ENCODE measurements at regions not wholly inside any gene's neighbourhood (a gene's known extent, or its start where the extent isn't known, plus 50 kb on each side); places are given as distances from the start of the nearest gene placed in this dataset.

DNA sequence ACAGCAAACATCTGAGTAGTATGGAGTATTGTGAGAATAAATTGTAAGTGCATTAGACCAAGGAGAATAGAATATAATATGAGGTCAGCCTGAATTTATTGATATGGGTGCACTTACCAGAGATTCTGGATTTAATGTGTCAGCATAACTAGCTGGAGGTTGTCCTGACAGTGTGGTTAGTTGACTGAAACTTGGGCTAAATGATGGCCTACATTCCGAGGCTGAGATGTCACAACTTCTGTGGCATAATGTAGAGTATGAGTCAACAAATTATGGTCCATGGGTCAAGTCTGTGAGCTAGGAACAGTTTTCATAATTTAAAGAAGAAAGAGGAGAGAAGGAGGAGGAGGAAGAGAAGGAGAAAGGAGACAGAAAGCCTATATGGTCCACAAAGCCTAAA, 127.6 kb downstream of the QPCT start:
- DNase-seq (ENCODE audit: low spot score), result no peak

DNA sequence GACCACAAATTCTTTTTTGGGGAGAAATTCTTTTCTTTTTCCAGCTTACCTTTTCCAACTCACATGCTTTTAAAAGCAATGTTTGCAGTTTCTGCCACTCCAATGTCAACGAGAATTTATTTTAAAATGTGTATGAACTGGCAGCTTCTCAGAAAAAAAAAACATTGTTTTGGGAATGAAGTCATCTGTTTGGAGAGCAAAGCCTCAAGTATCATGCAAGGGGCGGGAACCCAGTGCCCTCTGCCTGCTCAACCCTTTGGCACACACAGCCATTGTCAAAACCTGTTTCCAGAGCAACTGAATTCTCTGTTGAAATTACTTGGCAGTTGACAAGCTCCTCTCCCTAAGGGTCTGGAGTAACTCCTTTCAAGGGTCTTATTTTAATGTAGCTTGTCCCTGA, 128.5 kb downstream of the QPCT start:
- DNase-seq (ENCODE audit: low spot score), result no peak

DNA sequence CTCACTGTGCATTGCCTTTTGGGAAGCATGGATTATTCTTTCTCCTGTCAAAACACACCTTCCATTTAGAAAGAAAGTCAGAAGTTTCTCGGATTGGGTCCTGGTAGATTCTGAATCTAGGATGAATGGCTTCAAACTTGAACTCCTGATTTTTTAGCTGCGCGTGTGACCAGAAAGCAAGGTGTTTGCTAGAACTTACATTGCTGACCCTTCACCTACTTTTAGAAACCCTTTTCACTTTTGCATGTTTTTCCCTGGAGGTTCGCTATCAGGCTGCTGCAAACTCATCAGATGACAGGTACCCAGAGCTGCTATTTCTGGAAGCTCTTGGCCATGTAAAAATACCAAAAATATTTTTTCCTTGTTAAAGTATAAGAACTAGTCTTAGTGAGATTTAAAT, 132.0 kb downstream of the QPCT start:
- no peak for DNase-seq (ENCODE audit: low spot score)

DNA sequence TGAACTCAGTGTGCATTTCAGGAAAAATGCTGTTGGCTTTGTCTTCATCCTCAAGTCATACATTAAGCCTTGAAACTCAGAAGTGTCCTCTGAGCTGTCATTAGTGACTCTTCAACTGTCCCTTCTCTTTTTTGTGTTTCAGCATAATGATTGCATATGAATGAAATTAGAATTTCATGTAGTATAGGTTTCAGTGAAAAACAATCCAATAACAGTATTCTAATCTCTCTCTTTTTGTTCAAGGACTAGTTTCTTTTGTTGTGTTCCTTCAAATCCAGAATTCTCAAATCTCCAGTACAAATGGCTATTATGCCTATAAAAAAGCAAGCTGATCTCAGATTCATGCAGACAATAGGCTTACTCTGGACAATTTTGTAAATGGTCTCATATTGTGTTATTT, 133.5 kb downstream of the QPCT start:
- no peak for DNase-seq (ENCODE audit: low spot score)

DNA sequence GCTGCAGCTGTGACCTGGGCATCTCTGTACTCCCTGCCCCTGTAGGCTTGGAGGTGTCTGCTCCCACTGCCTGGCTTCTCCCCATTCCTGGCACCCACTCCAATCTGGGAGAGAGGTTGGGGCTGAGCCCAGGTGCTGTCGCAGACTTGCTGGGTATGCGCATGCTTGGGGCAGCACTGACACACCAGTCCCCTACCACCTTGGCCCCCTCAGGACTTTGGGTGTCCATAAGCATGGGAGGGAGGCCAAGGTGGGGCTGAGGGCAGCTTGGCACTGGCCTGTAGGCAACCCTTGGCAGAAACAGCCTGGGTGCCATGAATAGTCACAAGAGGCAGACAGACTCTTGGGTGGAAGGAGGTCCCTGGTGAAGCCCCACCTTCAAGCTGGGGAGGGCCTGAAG, 136.8 kb downstream of the QPCT start:
- no peak for DNase-seq (ENCODE audit: low spot score)

DNA sequence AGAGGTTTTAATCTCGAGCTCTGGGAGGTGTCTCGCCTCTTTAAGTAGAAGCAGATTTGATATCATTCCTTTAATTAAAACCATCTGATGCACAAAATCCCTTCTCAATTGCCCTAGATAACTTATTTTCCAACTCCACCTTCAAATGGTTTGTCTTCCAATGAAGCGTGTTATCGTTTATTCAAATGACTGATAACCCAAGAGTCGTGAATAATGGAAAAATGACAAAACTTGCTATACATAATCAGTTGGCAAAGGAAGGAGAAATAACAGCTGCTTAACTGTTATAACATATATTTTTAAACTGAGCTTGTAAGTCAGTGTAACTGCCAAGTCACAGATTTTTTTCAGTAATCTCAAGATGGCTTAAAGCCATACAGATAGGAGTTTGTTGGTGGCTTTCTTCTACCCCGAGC, 144.6 kb downstream of the QPCT start:
- no peak for DNase-seq (ENCODE audit: low spot score)

DNA sequence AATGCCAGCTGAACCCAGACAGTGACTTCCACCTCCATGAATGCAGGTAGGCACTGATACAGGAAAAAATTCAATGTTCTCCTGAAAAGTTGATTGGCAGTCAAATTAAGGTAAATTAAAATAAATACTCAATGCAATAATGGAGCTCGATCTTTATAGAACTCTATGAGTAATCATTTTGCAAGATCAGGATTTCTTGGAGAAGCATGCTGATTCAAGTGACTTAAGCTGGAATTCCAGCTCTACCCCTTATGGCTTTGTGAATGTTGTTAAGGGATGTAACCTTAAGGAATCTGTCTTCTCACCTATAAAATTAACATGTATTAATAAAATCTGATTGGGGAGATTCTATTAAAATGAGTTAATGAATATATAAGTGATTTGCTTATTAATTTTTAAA, 145.1 kb downstream of the QPCT start:
- no peak for DNase-seq (ENCODE audit: low spot score)

DNA sequence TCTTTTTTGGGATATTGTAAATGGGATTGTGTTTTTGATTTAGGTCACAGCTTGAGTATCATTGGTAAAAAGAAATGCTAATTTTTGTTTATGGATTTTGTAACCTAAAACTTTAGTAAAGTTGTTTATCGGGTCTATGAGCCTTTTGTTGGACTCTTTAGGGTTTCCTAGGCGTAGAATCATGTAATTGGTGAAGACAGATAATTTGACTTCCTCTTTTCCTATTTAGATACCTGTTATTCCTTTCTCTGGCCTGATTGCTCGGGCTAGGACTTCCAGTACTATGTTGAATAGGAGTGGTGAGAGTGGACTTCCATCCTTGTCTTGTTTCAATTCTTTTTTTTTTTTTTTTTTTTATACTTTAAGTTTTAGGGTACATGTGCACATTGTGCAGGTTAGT, 149.0 kb downstream of the QPCT start:
- DNase-seq (ENCODE audit: low spot score), result no peak

DNA sequence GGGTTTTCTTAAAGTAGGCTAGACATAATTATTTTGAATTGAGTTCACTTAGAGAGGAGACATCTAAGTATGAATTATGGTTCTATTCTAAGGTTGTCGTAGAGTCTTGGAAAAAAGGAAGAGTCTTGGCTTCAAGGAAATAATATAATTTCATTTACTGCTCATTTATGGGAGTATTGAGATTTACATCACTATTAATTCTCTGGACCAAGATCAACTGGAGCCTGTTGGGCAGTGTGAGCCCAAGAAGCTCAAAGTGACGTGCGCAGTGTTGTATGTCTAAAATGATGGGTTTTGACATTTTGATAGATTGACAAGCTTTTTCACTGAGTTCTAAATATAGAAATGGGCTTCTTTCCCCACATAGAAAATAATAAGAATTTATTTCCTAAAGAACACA, 154.7 kb downstream of the QPCT start:
- DNase-seq (ENCODE audit: low spot score), result no peak

DNA sequence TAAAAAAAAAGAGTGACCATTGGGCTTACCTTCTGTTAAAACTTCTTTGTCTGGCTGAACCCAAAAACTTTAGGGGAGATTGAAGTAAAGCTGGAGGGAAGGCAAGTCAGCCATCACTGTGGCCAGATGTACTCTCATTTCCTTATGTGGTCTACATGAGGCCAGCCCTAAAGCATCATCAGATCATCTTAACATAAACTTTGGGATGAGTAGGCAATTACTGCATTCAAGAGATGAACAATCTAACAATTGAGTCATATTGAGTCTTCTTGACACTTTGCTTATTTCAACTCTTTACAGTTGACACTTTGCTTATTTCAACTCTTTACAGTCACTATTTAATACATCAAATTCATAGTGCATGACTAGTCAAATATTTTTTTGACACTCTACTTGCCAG, 155.6 kb downstream of the QPCT start:
- no peak for DNase-seq (ENCODE audit: low spot score)

DNA sequence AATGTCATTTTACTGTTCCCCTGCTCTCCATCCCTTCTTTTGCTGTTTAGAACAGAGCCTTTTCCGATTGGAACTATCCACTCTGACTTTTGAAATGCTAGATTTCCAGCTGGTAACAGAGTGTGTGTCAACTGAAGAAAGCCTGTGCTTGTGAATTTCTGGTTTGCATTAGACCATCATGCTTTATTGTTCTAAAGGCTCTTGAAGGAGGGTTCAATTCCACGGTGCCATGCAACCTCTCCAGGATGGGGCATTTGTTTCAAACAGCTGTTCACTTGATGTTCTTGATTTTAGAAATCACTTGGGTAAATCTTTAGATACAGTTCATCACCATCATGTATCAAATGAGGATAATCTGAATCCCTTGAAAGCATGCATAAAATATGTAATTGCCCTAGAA, 156.7 kb downstream of the QPCT start:
- no peak for DNase-seq (ENCODE audit: low spot score)

DNA sequence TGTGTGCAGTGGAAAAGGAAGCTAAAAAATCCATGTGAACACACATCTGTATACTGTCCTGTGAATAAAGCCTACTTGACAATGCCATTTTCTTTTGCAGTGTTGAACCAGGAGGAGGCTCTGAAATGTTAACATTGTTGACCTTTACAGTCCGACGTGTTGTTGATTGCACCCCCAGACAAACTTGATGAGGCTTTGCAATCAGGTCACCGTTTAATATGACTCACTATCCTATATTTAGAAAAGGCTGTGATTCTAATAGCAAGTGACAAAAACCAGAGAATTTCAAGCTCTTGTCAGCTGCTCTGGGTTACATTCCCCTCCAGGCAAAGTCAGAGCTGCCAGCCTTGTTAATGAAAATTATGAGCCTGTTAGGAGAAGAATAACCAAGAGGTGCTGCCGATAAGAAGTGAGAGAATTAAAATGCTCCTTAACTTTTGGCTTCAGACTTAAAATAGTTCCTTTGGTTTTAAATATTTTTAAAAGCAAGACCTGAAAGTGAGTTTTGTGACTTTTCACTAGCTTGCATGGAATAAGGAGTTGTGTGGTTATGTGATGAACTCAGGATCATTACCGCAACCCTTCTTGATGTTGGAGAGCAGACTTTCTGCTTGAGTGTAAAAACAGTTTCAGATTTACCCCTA, 162.1 kb downstream of the QPCT start:
- no peak for DNase-seq (ENCODE audit: low spot score)

DNA sequence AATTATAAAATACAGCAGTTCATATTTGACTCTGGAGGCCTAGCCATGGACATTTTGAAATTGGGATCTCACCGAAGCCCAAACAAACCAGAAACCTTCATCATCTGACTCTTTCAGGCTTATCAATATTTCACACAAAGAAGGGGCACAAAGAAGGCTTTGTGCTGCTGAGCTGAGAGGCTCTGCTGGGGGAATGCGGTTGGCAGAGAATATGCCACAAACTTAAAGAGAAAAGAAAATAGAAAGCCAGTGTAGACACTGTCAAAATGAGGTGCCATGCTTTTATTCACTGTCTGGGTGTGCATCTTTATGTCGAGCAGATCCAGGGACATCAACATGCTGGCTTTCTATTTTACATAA, 162.6 kb downstream of the QPCT start:
- DNase-seq (ENCODE audit: low spot score), result no peak

DNA sequence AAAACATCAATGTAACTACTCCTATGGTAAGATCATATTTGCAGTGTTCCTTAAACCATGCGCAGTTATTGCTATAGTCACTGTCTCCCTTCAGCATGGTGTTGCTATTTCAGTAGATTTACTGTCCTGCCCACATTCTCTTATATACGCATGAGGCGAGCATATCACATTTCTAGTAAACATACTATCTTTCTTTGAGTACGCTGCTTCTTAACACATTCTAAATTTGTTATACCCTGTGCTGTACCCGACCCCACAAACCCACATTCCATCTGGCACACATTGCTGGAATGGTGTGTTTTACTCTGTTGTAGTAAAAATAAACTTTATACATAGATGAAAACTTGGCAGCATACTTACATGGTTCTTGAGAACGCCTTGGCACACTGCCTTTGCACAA, 163.3 kb downstream of the QPCT start:
- DNase-seq (ENCODE audit: low spot score), result no peak

DNA sequence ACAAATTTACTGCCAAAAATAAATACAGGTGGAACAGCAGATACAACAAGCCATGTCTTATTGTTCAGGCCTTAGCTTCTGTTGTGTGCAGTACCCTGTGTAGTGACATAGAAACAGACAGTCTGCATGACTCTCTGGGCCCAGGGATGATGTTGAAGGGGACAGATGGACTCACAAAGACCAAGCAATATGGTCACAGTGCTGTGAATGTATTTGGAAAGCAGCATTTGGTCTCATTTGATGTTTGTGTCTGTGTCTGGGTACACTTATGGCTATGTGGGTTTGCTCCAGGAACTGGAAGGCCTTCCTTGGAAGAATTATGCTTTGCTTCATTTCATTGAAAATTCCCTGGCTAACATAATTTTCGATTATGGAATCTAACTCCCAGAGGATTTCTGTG, 158.5 kb downstream of the CDC42EP3 start:
- no peak for DNase-seq (ENCODE audit: low spot score)

DNA sequence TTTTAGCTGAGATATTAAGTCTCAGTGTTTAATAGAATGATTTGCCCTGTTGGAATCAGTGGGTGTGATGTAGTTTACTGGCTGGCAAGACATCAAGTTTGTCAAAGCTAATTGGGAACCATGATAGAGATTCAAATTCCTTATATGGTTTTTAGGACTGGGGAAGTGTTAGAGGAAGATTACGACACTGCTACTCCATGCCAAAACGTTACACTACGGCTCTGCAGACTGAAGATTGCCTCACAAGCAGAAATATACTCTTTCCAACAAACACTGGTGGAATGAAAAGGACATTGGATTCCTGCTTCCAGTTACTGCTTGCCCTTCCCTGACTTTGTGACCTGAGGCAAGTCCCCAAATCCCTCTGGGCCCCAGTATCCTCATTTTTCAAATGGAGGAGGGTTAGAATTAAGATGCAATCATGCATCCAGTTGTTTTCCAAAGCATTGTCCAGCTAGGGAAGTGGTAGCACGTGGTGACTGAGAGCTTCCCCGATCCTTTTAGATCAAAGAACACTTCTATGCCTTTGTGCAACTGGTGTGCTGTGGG, 147.6 kb downstream of the CDC42EP3 start:
- DNase-seq (ENCODE audit: low spot score), result no peak

DNA sequence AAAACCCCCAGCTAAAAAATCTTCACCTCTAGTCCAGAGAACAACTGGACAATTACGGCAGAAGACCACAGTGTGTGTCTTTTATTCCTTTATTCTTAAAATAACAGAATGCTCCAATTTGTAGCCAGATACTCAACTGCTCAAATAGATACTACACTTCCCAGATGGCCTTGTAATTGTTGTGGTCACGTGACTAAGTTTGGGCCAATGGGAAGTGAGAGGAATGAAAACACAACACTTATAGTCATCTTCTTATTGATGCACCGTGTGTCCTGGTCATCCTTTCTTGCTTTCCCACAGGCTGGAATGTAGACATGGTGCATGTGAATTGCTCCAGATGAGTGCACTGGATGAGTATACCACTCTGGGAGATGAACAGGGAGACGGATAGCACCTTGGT, 145.1 kb downstream of the CDC42EP3 start:
- no peak for DNase-seq (ENCODE audit: low spot score)

DNA sequence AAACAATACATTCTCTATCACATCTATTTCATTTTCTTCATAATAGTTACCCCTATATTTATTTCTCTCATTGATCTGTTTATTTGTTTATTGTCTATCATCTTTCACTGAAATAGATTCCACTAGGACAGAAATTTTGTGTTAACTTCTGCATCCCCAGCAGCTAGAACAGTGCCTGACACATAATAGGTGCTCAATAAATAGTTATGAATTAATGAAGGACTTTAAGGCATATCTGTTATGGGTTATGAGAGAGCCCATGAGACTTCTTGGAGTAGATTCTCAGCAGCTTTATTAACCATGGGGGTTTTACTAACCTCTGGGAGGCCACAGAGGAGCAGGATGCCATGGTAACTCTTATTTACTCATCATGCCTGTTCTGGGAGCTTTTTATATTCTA, 144.6 kb downstream of the CDC42EP3 start:
- no peak for DNase-seq (ENCODE audit: low spot score)

DNA sequence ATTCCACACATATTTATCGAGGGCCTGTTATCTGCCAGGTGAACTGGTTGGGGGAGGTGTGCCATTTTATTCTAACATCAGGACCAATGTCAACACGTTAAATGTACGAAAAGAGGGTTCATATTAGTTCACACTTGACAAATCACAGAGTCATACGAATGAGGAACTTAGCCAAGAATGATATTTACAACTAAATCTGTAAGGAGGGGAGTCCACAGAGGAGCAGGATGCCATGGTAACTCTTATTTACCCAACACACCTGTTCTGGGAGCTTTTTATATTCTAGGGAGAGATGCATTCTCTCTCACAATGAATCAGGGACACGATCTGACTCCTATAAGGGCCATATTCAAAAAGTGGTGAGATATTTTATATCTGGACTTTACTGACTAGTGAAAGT, 144.1 kb downstream of the CDC42EP3 start:
- DNase-seq (ENCODE audit: low spot score), result no peak

DNA sequence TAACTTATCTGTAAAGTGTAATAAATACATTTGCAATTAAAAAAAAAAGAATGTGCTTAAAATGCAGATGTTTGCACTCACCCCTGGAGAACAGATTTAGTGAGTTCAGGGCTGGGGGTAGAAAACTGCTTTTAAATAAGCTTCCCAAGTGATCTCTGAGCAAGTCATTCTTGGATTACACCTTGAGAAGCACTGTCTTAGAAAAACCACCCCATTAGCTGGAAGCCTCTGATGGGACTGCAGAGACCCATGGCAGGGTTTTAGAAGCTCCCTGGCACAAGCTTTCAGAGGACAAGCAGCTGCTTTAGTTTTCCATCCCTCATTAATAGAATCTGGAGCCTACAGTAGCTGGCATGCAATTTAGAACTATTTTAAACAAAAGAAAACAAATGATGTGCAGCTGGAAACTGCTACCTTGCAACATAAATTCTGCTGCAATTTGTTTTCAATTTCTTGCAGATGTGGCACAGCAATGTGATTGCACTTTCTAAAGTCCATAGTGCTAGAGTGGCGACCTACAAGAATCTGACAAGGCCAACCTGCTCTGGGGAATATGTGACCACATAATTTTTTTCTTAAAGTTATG, 141.5 kb downstream of the CDC42EP3 start:
- DNase-seq (ENCODE audit: low spot score), result no peak

DNA sequence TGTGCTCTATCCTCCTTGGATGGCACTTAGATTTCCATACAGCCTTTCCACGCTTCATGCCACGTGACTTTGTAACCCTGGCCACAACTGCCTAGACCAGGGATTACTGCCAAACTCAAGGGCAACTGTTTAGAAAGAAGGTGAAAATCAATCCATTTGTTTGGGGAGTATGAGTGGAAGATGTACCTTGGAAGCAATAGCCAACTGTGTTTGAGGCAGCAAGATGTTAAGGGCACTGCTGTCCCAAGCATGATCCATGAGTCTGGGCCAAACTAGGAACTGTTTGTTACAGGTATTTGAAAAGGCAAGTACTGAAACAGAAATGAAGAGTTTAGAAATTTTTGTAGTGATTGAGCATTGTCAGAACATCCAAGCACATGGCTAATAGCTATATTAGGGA, 138.9 kb downstream of the CDC42EP3 start:
- no peak for DNase-seq (ENCODE audit: low spot score)

DNA sequence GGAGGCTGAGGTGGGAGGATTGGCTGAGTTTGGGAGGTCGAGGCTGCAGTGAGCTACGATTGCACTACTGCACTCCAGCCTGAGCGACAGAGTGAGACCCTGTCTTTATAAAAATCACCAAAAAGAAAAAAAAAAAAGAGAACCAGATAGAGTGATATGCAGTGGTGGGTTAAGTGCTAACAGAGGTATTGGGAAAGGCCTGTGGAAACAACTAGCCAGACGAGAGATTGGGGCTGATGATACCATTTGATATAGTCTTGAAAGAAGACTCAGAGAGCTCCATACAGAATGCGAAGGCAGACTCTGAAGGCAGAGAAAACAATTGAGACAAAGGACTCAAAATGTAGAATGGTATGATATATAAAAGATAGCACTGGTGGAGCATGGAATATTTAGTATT, 134.1 kb downstream of the CDC42EP3 start:
- DNase-seq (ENCODE audit: low spot score), result no peak

DNA sequence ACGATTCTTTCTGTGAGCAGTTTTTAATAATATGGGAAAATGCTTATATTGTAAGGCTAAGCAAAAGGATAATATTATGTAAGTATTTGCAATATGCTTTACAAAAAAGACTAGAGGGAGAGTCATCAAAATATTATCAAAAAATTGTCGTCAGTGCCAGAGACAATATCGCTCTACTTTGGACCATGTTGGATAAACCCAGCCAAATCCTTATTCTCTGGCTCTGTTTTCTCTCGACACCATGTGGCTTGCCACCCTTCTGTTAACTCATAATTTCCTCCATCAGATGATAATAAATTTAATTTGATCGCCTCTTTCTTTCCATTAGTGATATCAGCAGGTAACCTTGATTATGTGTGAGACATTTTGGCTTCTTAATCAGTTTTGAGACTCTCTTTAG, 129.9 kb downstream of the CDC42EP3 start:
- DNase-seq (ENCODE audit: low spot score), result no peak

DNA sequence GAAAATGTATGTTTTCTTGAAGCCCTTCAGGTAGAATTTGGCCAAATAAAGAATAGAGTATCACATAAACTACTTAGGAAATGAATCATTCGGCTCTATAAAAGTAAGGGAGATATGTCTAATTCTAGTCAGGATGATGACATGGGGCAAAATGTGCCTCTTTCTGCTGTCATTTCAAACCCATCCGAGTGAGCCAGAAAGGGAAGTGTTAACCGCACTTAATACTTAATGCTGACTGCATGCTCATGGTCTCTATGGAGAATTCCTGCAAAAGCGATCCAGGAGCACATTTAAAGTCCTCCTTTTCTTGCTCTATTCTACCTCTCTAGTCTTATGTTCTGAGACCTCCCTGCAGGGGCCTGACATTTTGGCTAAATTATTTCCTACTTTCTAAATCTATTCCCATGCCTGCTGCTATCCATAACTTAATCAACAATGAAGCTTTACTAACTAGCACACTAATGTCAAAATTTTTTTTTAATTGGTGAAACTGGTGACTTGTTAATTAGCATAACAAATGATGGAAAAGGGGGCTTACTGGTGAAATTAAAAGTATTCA, 127.4 kb downstream of the CDC42EP3 start:
- no peak for DNase-seq (ENCODE audit: low spot score)
